ENCODE measurements at regions not wholly inside any gene's neighbourhood (a gene's known extent, or its start where the extent isn't known, plus 50 kb on each side); places are given as distances from the start of the nearest gene placed in this dataset.
"Not testable (repeated sequence)": the region's sequence is repeated elsewhere in the genome, so short reads cannot be mapped to it uniquely, and the experiment has no call there.

GRCh38 chr13:107600971-107601370 lies 614.4 kb downstream of the LIG4 start:
- ChIA-PET CTCF (no interaction called here), POLR2A (no interaction called here)

GRCh38 chr13:107596306-107596705 lies 619.0 kb downstream of the LIG4 start:
- POLR2A ChIA-PET, CTCF ChIA-PET: not testable (repeated sequence)

- CTCF ChIA-PET = interaction anchor here (0.6 kb wide), 2 partner anchors 136 to 502 kb away, joined by 3 read pairs; no protein-coding TSS in a partner anchor
- POLR2A ChIA-PET = no interaction called here
These were observed 624.8 kb downstream of the LIG4 start for GRCh38 chr13:107590556-107590955.

GRCh38 chr13:107587681-107588080 lies 627.7 kb downstream of the LIG4 start:
- CTCF ChIA-PET = no interaction called here

GRCh38 chr13:107586216-107586615 lies 629.1 kb downstream of the LIG4 start:
- POLR2A ChIA-PET = no interaction called here
- CTCF ChIA-PET = no interaction called here

More at GRCh38 chr13:107587681-107588080, 627.7 kb downstream of the LIG4 start:
- POLR2A ChIA-PET = no interaction called here

GRCh38 chr13:107585469-107586180 lies 629.7 kb downstream of the LIG4 start:
- ChIA-PET CTCF (no interaction called here), POLR2A (no interaction called here)

- CTCF ChIA-PET = no interaction called here
- POLR2A ChIA-PET = no interaction called here
These were observed 633.2 kb downstream of the LIG4 start for GRCh38 chr13:107582171-107582570.

GRCh38 chr13:107580741-107581412 lies 634.5 kb downstream of the LIG4 start:
- CTCF ChIA-PET = no interaction called here
- POLR2A ChIA-PET = no interaction called here

GRCh38 chr13:107576430-107576829 lies 638.9 kb downstream of the LIG4 start:
- ChIA-PET CTCF (interaction anchor here (0.6 kb wide), 1 partner anchor 37 kb away, joined by 3 read pairs; no protein-coding TSS in a partner anchor), POLR2A (no interaction called here)

GRCh38 chr13:107574517-107575210 lies 640.7 kb downstream of the LIG4 start:
- POLR2A ChIA-PET = no interaction called here
- CTCF ChIA-PET = no interaction called here

- ChIA-PET CTCF (no interaction called here), POLR2A (no interaction called here)
These were observed 642.2 kb downstream of the LIG4 start for GRCh38 chr13:107573184-107573583.

- ChIA-PET POLR2A (no interaction called here), CTCF (no interaction called here)
These were observed 643.2 kb downstream of the LIG4 start for GRCh38 chr13:107572156-107572555.

- ChIA-PET CTCF (no interaction called here), POLR2A (no interaction called here)
These were observed 647.2 kb downstream of the LIG4 start for GRCh38 chr13:107568181-107568580.

GRCh38 chr13:107563099-107563925 lies 652.0 kb downstream of the LIG4 start:
- POLR2A ChIA-PET = no interaction called here
- CTCF ChIA-PET = no interaction called here

- CTCF ChIA-PET = no interaction called here
- POLR2A ChIA-PET = no interaction called here
These were observed 653.1 kb downstream of the LIG4 start for GRCh38 chr13:107562203-107562602.

- ChIA-PET CTCF (no interaction called here), POLR2A (no interaction called here)
These were observed 660.9 kb downstream of the LIG4 start for GRCh38 chr13:107554460-107554859.

GRCh38 chr13:107553838-107554237 lies 661.5 kb downstream of the LIG4 start:
- CTCF ChIA-PET = no interaction called here
- POLR2A ChIA-PET = no interaction called here

- ChIA-PET POLR2A (no interaction called here), CTCF (no interaction called here)
These were observed 663.8 kb downstream of the LIG4 start for GRCh38 chr13:107551521-107551920.

- ChIA-PET POLR2A (no interaction called here), CTCF (interaction anchor here (0.8 kb wide), 1 partner anchor 22 kb away, joined by 3 read pairs; no protein-coding TSS in a partner anchor)
These were observed 667.0 kb downstream of the LIG4 start for GRCh38 chr13:107548338-107548737.

GRCh38 chr13:107545946-107546502 lies 669.3 kb downstream of the LIG4 start:
- ChIA-PET POLR2A (no interaction called here), CTCF (no interaction called here)
